ENCODE measurements at regions not wholly inside any gene's neighbourhood (a gene's known extent, or its start where the extent isn't known, plus 50 kb on each side); places are given as distances from the start of the nearest gene placed in this dataset.

DNA sequence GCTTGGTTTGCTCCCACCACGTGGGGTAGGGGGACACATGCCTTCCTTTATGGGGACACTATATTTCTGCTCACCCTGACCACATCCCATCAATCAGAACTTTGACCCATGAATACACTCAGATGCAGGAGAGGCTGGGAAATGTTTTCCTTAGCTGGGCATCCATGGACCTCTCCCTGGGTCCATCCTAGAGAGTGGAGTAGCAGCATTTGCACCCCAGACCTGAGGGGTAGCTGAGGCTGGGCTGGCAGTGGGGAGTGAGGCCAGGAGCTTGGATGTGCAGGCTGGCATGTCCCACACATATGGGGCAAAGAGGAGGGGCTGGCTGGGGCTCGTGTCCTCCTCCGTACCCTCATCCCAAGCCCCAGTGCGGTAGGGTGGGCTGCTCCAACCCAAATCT, 152.8 kb downstream of the TM9SF2 start:
- H3K27me3 ChIP-seq = peaks cover 31% of the 10 kb centered on the region
- TF ChIP-seq, protein P1, sequence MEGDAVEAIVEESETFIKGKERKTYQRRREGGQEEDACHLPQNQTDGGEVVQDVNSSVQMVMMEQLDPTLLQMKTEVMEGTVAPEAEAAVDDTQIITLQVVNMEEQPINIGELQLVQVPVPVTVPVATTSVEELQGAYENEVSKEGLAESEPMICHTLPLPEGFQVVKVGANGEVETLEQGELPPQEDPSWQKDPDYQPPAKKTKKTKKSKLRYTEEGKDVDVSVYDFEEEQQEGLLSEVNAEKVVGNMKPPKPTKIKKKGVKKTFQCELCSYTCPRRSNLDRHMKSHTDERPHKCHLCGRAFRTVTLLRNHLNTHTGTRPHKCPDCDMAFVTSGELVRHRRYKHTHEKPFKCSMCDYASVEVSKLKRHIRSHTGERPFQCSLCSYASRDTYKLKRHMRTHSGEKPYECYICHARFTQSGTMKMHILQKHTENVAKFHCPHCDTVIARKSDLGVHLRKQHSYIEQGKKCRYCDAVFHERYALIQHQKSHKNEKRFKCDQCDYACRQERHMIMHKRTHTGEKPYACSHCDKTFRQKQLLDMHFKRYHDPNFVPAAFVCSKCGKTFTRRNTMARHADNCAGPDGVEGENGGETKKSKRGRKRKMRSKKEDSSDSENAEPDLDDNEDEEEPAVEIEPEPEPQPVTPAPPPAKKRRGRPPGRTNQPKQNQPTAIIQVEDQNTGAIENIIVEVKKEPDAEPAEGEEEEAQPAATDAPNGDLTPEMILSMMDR (IDR thresholded peaks at IDR 0.05) = no peak
- H3K4me3 ChIP-seq (ENCODE audit: low read depth in 1 of 2, low read length in 1 of 2) = no peak overlapping the region
- H3K36me3 ChIP-seq = no peaks in the 10 kb centered on the region
- peaks cover 8 to 9% of the 10 kb centered on the region in 2 experiments for H3K4me1 ChIP-seq (ENCODE audit: control insufficient read depth in 1 of 2, insufficient read depth in 1 of 2, low read depth in 1 of 2, low read length in 1 of 2)
- no peak overlapping the region for H3K27ac ChIP-seq
- H3K9me3 ChIP-seq = no peaks in the 10 kb centered on the region

DNA sequence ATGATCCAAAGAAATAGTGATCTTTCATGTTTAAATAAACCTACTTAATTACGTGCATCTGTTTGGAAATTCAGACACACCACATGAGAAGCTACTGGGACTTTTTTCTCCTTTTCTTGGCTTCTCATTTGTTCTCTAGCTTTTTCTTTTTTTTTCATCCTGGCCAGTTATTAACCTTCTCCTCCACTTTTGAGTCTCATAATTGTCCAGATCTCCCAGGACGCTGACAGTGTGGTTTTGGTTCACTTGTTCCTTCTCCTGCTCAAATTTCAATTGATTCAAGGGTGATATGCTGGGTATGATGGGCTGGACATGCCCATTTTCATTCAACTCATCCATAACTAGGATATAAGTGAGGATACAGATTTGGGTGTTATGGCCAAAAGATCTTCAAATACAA, 152.3 kb downstream of the TM9SF2 start:
- H3K9me3 ChIP-seq = no peaks in the 10 kb centered on the region
- no peak overlapping the region for H3K4me3 ChIP-seq (ENCODE audit: low read depth in 1 of 2, low read length in 1 of 2)
- H3K36me3 ChIP-seq = no peaks in the 10 kb centered on the region
- H3K27me3 ChIP-seq = peaks cover 26% of the 10 kb centered on the region
- H3K27ac ChIP-seq = no peak overlapping the region
- TF ChIP-seq, protein P1 (IDR thresholded peaks at IDR 0.05) = no peak
- H3K4me1 ChIP-seq (ENCODE audit: control insufficient read depth in 1 of 2, insufficient read depth in 1 of 2, low read depth in 1 of 2, low read length in 1 of 2) = peaks cover 8 to 9% of the 10 kb centered on the region in 2 experiments

DNA sequence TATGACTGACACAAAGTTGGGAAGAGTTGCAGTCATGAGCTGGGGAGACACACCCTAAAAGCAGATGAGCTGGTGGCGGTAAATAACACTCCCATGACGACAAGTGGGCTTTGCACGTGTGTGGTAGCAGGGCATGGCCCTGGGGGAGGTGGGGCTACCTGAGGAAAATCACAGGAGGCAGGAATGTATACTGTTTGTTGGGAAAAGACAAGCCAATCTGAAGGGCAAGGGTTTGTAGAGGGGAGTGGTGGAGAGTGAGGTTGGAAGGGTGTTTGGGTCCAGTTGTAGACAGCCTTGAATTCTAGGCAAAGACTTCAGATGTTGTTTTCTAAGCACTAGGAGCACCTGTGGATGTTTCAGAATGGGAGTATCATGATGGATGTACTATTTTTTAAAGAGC, 151.6 kb downstream of the TM9SF2 start:
- Histone ChIP-seq H3K36me3 (no peaks in the 10 kb centered on the region), H3K27ac (no peak overlapping the region), H3K27me3 (peaks cover 19% of the 10 kb centered on the region), H3K9me3 (no peaks in the 10 kb centered on the region), H3K4me1 (ENCODE audit: control insufficient read depth in 1 of 2, insufficient read depth in 1 of 2, low read depth in 1 of 2, low read length in 1 of 2) (peaks cover 2 to 3% of the 10 kb centered on the region in 2 experiments), H3K4me3 (ENCODE audit: low read depth in 1 of 2, low read length in 1 of 2) (no peak overlapping the region)
- TF ChIP-seq, protein P1 (IDR thresholded peaks at IDR 0.05) = no peak

DNA sequence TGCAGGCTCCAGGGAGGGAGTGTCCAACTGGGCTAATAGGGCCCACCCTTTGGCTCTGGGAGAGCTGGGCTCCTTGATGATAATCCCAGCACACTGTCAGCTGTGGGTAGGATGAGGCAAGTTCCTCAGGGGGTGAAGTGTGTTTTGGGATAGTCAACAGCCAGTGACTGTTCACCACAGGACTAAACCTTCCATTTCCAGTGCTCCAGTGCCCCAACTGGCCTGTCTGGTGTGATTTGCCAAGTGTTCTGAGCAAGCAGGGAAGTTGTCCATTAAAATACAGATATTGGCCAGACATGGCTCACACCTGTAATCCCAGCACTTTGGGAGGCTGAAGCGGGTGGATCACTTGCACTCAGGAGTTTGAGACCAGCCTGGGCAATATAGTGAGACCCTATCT, 150.9 kb downstream of the TM9SF2 start:
- H3K27ac ChIP-seq = no peak overlapping the region
- H3K4me3 ChIP-seq (ENCODE audit: low read depth in 1 of 2, low read length in 1 of 2) = no peak overlapping the region
- no peaks in the 10 kb centered on the region for H3K36me3 ChIP-seq
- peaks cover 12% of the 10 kb centered on the region for H3K27me3 ChIP-seq
- TF ChIP-seq, protein P1 (IDR thresholded peaks at IDR 0.05) = no peak
- H3K9me3 ChIP-seq = no peaks in the 10 kb centered on the region
- no peaks in the 10 kb centered on the region for H3K4me1 ChIP-seq (ENCODE audit: control insufficient read depth in 1 of 2, insufficient read depth in 1 of 2, low read depth in 1 of 2, low read length in 1 of 2)

DNA sequence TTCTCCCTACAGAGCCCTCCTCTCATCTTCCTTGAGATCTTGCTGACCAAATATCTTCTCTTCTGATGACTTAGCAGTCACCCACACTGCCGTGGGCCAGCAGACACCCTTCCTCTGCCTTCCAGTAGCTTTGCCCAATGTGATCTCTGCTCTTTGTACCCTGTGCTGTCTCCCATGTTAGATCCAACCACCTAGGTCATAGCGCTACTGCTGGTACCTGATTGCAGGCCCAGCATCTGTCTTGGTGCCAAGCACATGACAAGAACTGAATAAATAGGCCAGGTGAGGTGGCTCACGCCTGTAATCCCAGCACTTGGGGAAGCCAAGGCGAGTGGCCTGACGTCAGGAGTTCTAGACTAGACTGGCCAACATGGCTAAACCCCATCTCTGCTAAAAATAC, 149.7 kb downstream of the TM9SF2 start:
- H3K36me3 ChIP-seq = no peaks in the 10 kb centered on the region
- TF ChIP-seq, protein P1 (IDR thresholded peaks at IDR 0.05) = no peak
- no peak overlapping the region for H3K27ac ChIP-seq
- H3K27me3 ChIP-seq = peaks cover under 1% of the 10 kb centered on the region
- no peaks in the 10 kb centered on the region for H3K4me1 ChIP-seq (ENCODE audit: control insufficient read depth in 1 of 2, insufficient read depth in 1 of 2, low read depth in 1 of 2, low read length in 1 of 2)
- H3K4me3 ChIP-seq (ENCODE audit: low read depth in 1 of 2, low read length in 1 of 2) = no peak overlapping the region
- H3K9me3 ChIP-seq = no peaks in the 10 kb centered on the region

DNA sequence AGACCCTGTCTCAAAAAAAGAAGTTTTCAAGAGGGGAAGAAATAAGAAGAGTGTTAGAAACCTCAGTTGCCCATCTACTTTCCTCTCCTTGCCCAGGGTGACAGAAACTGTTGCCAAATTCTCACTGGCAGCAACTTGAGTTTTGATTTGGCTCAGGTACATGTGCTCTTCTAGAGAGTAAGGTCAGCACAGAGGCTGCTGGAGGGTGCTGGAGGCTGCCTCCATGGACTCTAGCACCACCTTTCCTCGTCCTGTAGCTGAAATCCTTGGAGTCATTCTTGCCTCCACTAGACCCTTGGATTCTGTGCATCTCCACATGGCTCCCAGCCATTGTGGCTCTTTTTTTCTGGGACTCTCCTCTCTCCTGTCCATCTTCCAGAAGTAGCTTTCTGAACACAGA, 149.1 kb downstream of the TM9SF2 start:
- TF ChIP-seq, protein P1 (IDR thresholded peaks at IDR 0.05) = no peak
- H3K27me3 ChIP-seq = no peaks in the 10 kb centered on the region
- H3K4me3 ChIP-seq (ENCODE audit: low read depth in 1 of 2, low read length in 1 of 2) = no peak overlapping the region
- H3K27ac ChIP-seq = no peak overlapping the region
- no peaks in the 10 kb centered on the region for H3K4me1 ChIP-seq (ENCODE audit: control insufficient read depth in 1 of 2, insufficient read depth in 1 of 2, low read depth in 1 of 2, low read length in 1 of 2)
- no peaks in the 10 kb centered on the region for H3K9me3 ChIP-seq
- H3K36me3 ChIP-seq = no peaks in the 10 kb centered on the region

Measured in neutrophil (primary cell).